Heart left ventricle (tissue), 16 donors: ENCODE measurements at regions not wholly inside any gene's neighbourhood (a gene's known extent, or its start where the extent isn't known, plus 50 kb on each side); places are given as distances from the start of the nearest gene placed in this dataset.

Source experiments
- ATAC-seq, 4 donors: fragments of 200-7000 bp; cut with Tn5 transposase; one replicate each; pipeline ENCODE4 v1.9.1; 2020 to 2022; ENCODE audit warnings: moderate library complexity in 4 of 4, mild to moderate bottlenecking in 3 of 4, moderate number of reproducible peaks in 1 of 4
- DNase-seq, 5 donors: peaks; one replicate each; pipeline ENCODE4 v3.0.0-alpha.2; 2020
- H3K27ac ChIP-seq, 12 donors: fragments of 200-600 bp; sonication (generic) in 4 of 12; one replicate each; pipeline versions ENCODE4 v1.5.0 to v1.8.0; 2016 to 2022; ENCODE audit warnings: mild to moderate bottlenecking in 2 of 12
- H3K27me3 ChIP-seq, 9 donors: fragments of 200-600 bp; sonication (generic) in 2 of 9; one replicate each; pipeline versions ENCODE4 v1.5.1 to v1.8.0; 2016 to 2022; ENCODE audit warnings: mild to moderate bottlenecking in 3 of 9
- H3K36me3 ChIP-seq, 9 donors: fragments of 200-600 bp; sonication (generic) in 2 of 9; one replicate each; pipeline versions ENCODE4 v1.5.0 to v1.8.0; 2018 to 2022; ENCODE audit warnings: mild to moderate bottlenecking in 2 of 9
- H3K4me1 ChIP-seq, 12 donors: fragments of 200-600 bp; sonication (generic) in 4 of 12; one replicate each; pipeline versions ENCODE4 v1.5.0 to v1.8.0; 2016 to 2022; ENCODE audit warnings: mild to moderate bottlenecking in 3 of 12
- H3K4me3 ChIP-seq, 12 donors: fragments of 200-600 bp; sonication (generic) in 4 of 12; one replicate each; pipeline versions ENCODE4 v1.5.0 to v1.8.0; 2017 to 2022; ENCODE audit warnings: mild to moderate bottlenecking in 9 of 12, moderate library complexity in 4 of 12
- H3K9me3 ChIP-seq, 12 donors: fragments of 200-600 bp; sonication (generic) in 4 of 12; one replicate each; pipeline versions ENCODE4 v1.5.0 to v1.8.0; 2016 to 2022; ENCODE audit warnings: mild to moderate bottlenecking in 1 of 12
- CTCF ChIP-seq, 12 donors: fragments of 200-600 bp; sonication (generic) in 4 of 12; IDR thresholded peaks; one replicate each; pipeline versions ENCODE4 v1.5.0 to v1.8.0; 2018 to 2022; ENCODE audit warnings: antibody characterized with exemption in 12 of 12, mild to moderate bottlenecking in 5 of 12
- POLR2A ChIP-seq, 2 donors: fragments of 450-650 bp; IDR thresholded peaks; one replicate each; pipeline ENCODE4 v1.6.1; 2017; ENCODE audit warnings: antibody characterized with exemption in 2 of 2, mild to moderate bottlenecking in 2 of 2, moderate library complexity in 2 of 2
- WGBS, 4 donors: extraction: QIAGEN DNeasy Blood & Tissue Kit in 2 of 4; methylation state at CpG; one replicate each; pipeline versions ENCODE4 v1.1.5 to v1.1.7; 2013 to 2018; 5-methylcytosine and 5-hydroxymethylcytosine counted together
- intact Hi-C, 10 donors: fragments of 100-400 bp; cut with DNase I; formaldehyde crosslinking; loops; one replicate each; pipeline versions ENCODE4 v1.11.1 to v1.14.2; 2022
- donor health status: ischemic (EF 13 %, LVEDD 7.1; RV severe dilation, severe dysfunction).
- donor health status: healthy with polysubstance abuse.
- donor health status: DM: no; HTN: yes; CAD: no.
- donor health status: DM: no; HTN: no; CAD: no.
- donor health status: ischemic (EF 25% LVEDD 6.9; RV normal size, moderate dysfunction).
- donor health status: ischemic (EF 25% LVEDD 5.7; RV mildly dilated, moderate dysfunction).
- donor health status: healthy.
- donor health status: DM: yes; HTN: yes; CAD: no.
- donor health status: ischemic (EF 35%, LVEDD 5.7; RV mildly dilated, moderate dysfunction).
- donor health status: nonischemic (EF 11% LVEDD 7.7; RV severe dilation, severe dysfunction).
- donor health status: DM: yes; HTN: yes; CAD: no.
- donor health status: PGD.
- donor health status: ischemic (EF 29% LVEDD 5.4; RV normal size, mild dysfunction).
- donor health status: nonischemic (EF 23%, LVEDD 6.1; RV moderate dilation, normal function).

GRCh38 chr3:167167491-167167890 is 212.6 kb downstream of the ZBBX start:
- Histone ChIP-seq H3K9me3 (no peaks in the 10 kb centered on the region), H3K36me3 (no peaks in the 10 kb centered on the region), H3K4me1 (peaks cover 0 to 19% (median 12%) of the 10 kb centered on the region in 12 donors), H3K4me3 (no peak overlapping the region), H3K27ac (peak overlapping the region in 10 of 12 donors; percentile 6 to 82 (median 52)), H3K27me3 (no peaks in the 10 kb centered on the region)
- 32 to 55% (median 36%) methylated on average over 3 of the region's 3 CpGs for whole genome bisulfite sequencing, 4 donors
- TF ChIP-seq POLR2A (IDR thresholded peaks at IDR 0.05) = no peak
- TF ChIP-seq CTCF (IDR thresholded peaks at IDR 0.05) = no peak
- intact Hi-C loops = loop anchor here in 5 of 10 donors (2.0 to 10.0 kb wide), 4 partner anchors 135 to 147 kb away; no protein-coding TSS in a partner anchor
- DNase-seq = no peak
- ATAC-seq = peak; percentile 18 to 46 (median 32)

GRCh38 chr3:167166594-167167253 is 213.4 kb downstream of the ZBBX start:
- Histone ChIP-seq H3K9me3 (no peaks in the 10 kb centered on the region), H3K27me3 (no peaks in the 10 kb centered on the region), H3K27ac (peak overlapping the region; percentile 6 to 82 (median 52)), H3K4me1 (peaks cover 0 to 19% (median 12%) of the 10 kb centered on the region in 12 donors), H3K4me3 (peak overlapping the region in 3 of 12 donors; percentile 0 to 17 (median 1)), H3K36me3 (no peaks in the 10 kb centered on the region)
- ATAC-seq (peak; percentile 85 to 95 (median 89)), DNase-seq (peak in 4 of 5 donors; percentile 28 to 75 (median 70))
- no peak for TF ChIP-seq POLR2A (IDR thresholded peaks at IDR 0.05)
- WGBS, 4 donors = 6 to 14% (median 10%) methylated on average over 4 of the region's 4 CpGs
- intact Hi-C loops = loop anchor here in 5 of 10 donors (2.0 to 10.0 kb wide), 4 partner anchors 136 to 148 kb away; no protein-coding TSS in a partner anchor

GRCh38 chr3:167166012-167166411 is 214.1 kb downstream of the ZBBX start:
- no peak for TF ChIP-seq POLR2A (IDR thresholded peaks at IDR 0.05)
- no peak for TF ChIP-seq CTCF (IDR thresholded peaks at IDR 0.05)

GRCh38 chr3:167163580-167163979 is 216.5 kb downstream of the ZBBX start:
- Histone ChIP-seq H3K4me1 (peaks cover 0 to 19% (median 12%) of the 10 kb centered on the region in 12 donors), H3K36me3 (no peaks in the 10 kb centered on the region), H3K27me3 (no peaks in the 10 kb centered on the region), H3K27ac (no peak overlapping the region), H3K9me3 (no peaks in the 10 kb centered on the region), H3K4me3 (no peak overlapping the region)
- intact Hi-C loops = loop anchor here in 3 of 10 donors (10.0 kb wide), 2 partner anchors 141 to 151 kb away; no protein-coding TSS in a partner anchor
- DNase-seq (no peak), ATAC-seq (no peak)
- WGBS, 4 donors = 78 to 93% (median 88%) methylated on average over 3 of the region's 3 CpGs
- no peak for TF ChIP-seq CTCF (IDR thresholded peaks at IDR 0.05)
- TF ChIP-seq POLR2A (IDR thresholded peaks at IDR 0.05) = no peak

More at GRCh38 chr3:167166012-167166411, 214.1 kb downstream of the ZBBX start:
- no peaks in the 10 kb centered on the region for H3K36me3 ChIP-seq
- DNase-seq = no peak
- intact Hi-C loops = loop anchor here in 5 of 10 donors (2.0 to 10.0 kb wide), 4 partner anchors 136 to 149 kb away; no protein-coding TSS in a partner anchor
- H3K4me1 ChIP-seq = peaks cover 0 to 19% (median 12%) of the 10 kb centered on the region in 12 donors
- no peaks in the 10 kb centered on the region for H3K27me3 ChIP-seq
- no peak overlapping the region for H3K4me3 ChIP-seq
- no peaks in the 10 kb centered on the region for H3K9me3 ChIP-seq
- H3K27ac ChIP-seq = peak overlapping the region; percentile 5 to 82 (median 52)
- ATAC-seq = peak in 2 of 4 donors; percentile 25 to 31
